ENCODE measurements at regions not wholly inside any gene's neighbourhood (a gene's known extent, or its start where the extent isn't known, plus 50 kb on each side); places are given as distances from the start of the nearest gene placed in this dataset.

DNA sequence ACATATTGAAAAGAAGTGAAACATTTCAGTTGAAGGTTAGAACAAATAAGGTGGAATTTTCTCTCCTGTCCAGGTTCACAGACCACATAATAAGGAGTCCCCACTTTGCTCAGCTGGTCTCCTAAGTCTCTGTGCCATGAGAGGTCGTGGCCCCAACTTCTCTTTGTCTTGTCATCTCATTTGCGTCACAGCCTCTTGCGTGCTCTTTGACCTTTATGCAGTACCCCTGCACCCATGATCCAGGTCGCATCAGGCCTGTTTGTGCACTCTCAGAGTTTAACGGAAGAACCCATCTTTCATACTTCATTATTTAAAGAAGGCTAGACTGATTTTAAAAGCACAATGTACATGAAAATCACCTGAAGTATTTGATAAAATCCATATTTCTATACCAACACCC is 110.4 kb upstream of the BMP2 start:
- H2AFZ ChIP-seq (ENCODE audit: low read depth, low read length): no peak overlapping the region
- no peaks in the 10 kb centered on the region for H3K36me3 ChIP-seq (replicated peaks; ENCODE audit: low read depth, low read length)
- TF ChIP-seq, protein P1, sequence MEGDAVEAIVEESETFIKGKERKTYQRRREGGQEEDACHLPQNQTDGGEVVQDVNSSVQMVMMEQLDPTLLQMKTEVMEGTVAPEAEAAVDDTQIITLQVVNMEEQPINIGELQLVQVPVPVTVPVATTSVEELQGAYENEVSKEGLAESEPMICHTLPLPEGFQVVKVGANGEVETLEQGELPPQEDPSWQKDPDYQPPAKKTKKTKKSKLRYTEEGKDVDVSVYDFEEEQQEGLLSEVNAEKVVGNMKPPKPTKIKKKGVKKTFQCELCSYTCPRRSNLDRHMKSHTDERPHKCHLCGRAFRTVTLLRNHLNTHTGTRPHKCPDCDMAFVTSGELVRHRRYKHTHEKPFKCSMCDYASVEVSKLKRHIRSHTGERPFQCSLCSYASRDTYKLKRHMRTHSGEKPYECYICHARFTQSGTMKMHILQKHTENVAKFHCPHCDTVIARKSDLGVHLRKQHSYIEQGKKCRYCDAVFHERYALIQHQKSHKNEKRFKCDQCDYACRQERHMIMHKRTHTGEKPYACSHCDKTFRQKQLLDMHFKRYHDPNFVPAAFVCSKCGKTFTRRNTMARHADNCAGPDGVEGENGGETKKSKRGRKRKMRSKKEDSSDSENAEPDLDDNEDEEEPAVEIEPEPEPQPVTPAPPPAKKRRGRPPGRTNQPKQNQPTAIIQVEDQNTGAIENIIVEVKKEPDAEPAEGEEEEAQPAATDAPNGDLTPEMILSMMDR (IDR thresholded peaks at IDR 0.05; ENCODE audit: low read depth, low read length): no peak
- TF ChIP-seq EZH2phosphoT487 (IDR thresholded peaks at IDR 0.05; ENCODE audit: low read depth): no peak
- no peaks in the 10 kb centered on the region for H3K27me3 ChIP-seq (ENCODE audit: low read depth, low read length)
- no peaks in the 10 kb centered on the region for H3K4me1 ChIP-seq (ENCODE audit: low read length)
- no peak overlapping the region for H3K4me3 ChIP-seq (ENCODE audit: low read length)
- H3K4me2 ChIP-seq (ENCODE audit: low read length): no peak overlapping the region
- H3K9ac ChIP-seq (ENCODE audit: low read length): no peak overlapping the region
- H3K27ac ChIP-seq (ENCODE audit: low read length): no peak overlapping the region
- H3K79me2 ChIP-seq (ENCODE audit: low read length): no peaks in the 10 kb centered on the region
- H3K9me3 ChIP-seq (ENCODE audit: insufficient read depth, low read length): no peaks in the 10 kb centered on the region
- H4K20me1 ChIP-seq (ENCODE audit: insufficient read depth, low read length): no peaks in the 10 kb centered on the region

DNA sequence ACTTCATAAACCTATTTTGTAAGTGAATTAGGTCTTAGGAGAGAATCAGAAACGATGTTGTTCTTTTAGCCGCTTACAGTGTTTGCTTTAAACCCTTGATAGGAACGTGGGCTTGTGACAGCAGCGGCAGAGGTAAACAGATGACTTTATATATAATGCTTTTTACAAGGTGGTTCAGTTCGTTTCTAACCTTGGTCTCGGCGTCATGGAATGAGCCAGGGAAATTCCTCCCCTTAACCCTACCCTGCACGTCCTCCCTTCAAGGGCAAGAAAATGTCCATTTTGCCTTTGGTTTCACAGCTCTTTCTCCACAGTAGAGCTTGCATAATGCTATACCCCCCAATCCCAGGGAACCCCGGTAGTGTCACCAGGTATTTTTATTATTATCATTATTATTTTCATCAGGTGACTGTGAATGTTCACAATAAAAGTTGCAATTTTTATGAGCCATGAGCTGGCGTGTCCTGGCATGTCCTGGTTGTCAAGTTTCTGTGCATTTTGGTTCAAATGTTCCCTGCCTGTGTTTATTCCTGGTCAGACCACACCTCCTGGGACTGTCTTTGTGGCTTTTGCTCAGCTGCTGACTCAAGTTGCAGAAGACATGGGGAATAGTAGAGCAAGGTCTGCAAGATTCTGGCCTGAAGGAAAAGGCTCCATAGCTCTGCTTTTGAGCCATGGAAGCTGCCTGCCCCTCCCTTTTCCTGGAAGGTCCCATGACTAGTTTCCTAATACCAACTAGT is 112.8 kb upstream of the BMP2 start:
- Histone ChIP-seq H3K9me3 (ENCODE audit: insufficient read depth, low read length) (no peaks in the 10 kb centered on the region), H3K27me3 (ENCODE audit: low read depth, low read length) (no peaks in the 10 kb centered on the region), H3K27ac (ENCODE audit: low read length) (no peak overlapping the region), H3K79me2 (ENCODE audit: low read length) (no peaks in the 10 kb centered on the region), H2AFZ (ENCODE audit: low read depth, low read length) (no peak overlapping the region), H3K9ac (ENCODE audit: low read length) (no peak overlapping the region), H3K4me2 (ENCODE audit: low read length) (no peak overlapping the region), H3K4me3 (ENCODE audit: low read length) (no peak overlapping the region), H3K4me1 (ENCODE audit: low read length) (no peaks in the 10 kb centered on the region), H4K20me1 (ENCODE audit: insufficient read depth, low read length) (no peaks in the 10 kb centered on the region), H3K36me3 (replicated peaks; ENCODE audit: low read depth, low read length) (no peaks in the 10 kb centered on the region)
- TF ChIP-seq, protein P1 (IDR thresholded peaks at IDR 0.05; ENCODE audit: low read depth, low read length): no peak
- no peak for TF ChIP-seq EZH2phosphoT487 (IDR thresholded peaks at IDR 0.05; ENCODE audit: low read depth)

DNA sequence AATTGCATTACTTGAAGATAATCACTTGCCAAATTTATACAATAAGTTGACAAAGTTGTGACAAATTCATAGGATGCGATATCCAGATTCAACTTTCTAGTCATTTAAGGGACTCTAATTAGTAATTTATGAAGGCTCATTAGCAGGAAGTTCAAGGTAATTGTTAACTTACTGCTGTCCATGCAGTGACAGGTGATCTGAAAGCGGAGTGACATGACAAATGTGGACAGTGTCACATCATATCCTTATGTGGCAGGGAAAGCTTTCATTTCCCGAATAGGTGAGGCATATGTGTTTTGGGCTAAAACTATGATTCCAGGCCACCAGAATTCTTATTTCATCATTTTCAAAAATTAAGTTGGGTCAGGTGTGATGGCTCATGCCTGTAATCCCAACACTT is 115.9 kb upstream of the BMP2 start:
- no peaks in the 10 kb centered on the region for H3K36me3 ChIP-seq (replicated peaks; ENCODE audit: low read depth, low read length)
- no peak overlapping the region for H3K4me3 ChIP-seq (ENCODE audit: low read length)
- TF ChIP-seq EZH2phosphoT487 (IDR thresholded peaks at IDR 0.05; ENCODE audit: low read depth): no peak
- TF ChIP-seq, protein P1 (IDR thresholded peaks at IDR 0.05; ENCODE audit: low read depth, low read length): no peak
- H3K4me2 ChIP-seq (ENCODE audit: low read length): no peak overlapping the region
- no peaks in the 10 kb centered on the region for H3K79me2 ChIP-seq (ENCODE audit: low read length)
- H2AFZ ChIP-seq (ENCODE audit: low read depth, low read length): no peak overlapping the region
- H3K9ac ChIP-seq (ENCODE audit: low read length): no peak overlapping the region
- no peaks in the 10 kb centered on the region for H3K9me3 ChIP-seq (ENCODE audit: insufficient read depth, low read length)
- H3K27ac ChIP-seq (ENCODE audit: low read length): no peak overlapping the region
- no peaks in the 10 kb centered on the region for H3K27me3 ChIP-seq (ENCODE audit: low read depth, low read length)
- H4K20me1 ChIP-seq (ENCODE audit: insufficient read depth, low read length): no peaks in the 10 kb centered on the region
- H3K4me1 ChIP-seq (ENCODE audit: low read length): no peaks in the 10 kb centered on the region

DNA sequence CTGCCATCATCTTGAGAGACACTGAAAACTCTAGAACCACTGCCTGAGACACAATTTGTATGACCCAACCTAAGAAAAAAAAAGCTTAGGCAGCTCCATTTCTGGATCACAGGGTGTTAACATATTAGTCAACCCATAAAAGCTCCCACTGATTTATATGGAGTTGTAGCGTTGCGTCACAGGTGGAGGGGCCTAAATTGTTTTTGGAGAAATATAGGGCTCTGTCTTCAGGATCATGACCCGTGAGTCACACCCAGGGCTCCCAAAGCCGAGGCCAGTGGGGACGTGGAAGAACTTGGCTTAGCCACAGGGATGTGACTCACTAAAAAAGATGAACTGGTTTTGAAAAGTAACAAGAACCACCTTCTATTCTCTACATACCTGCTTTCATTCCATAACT is 116.5 kb upstream of the BMP2 start:
- no peaks in the 10 kb centered on the region for H3K9me3 ChIP-seq (ENCODE audit: insufficient read depth, low read length)
- TF ChIP-seq, protein P1 (IDR thresholded peaks at IDR 0.05; ENCODE audit: low read depth, low read length): no peak
- no peak for TF ChIP-seq EZH2phosphoT487 (IDR thresholded peaks at IDR 0.05; ENCODE audit: low read depth)

More for the DNA sequence above, 116.5 kb upstream of the BMP2 start:
- Histone ChIP-seq H2AFZ (ENCODE audit: low read depth, low read length) (no peak overlapping the region), H4K20me1 (ENCODE audit: insufficient read depth, low read length) (no peaks in the 10 kb centered on the region), H3K27me3 (ENCODE audit: low read depth, low read length) (no peaks in the 10 kb centered on the region), H3K4me3 (ENCODE audit: low read length) (no peak overlapping the region), H3K79me2 (ENCODE audit: low read length) (no peaks in the 10 kb centered on the region), H3K9ac (ENCODE audit: low read length) (no peak overlapping the region), H3K36me3 (replicated peaks; ENCODE audit: low read depth, low read length) (no peaks in the 10 kb centered on the region), H3K4me1 (ENCODE audit: low read length) (no peaks in the 10 kb centered on the region), H3K27ac (ENCODE audit: low read length) (no peak overlapping the region), H3K4me2 (ENCODE audit: low read length) (no peak overlapping the region)
